ENCODE measurements at regions not wholly inside any gene's neighbourhood (a gene's known extent, or its start where the extent isn't known, plus 50 kb on each side); places are given as distances from the start of the nearest gene placed in this dataset.

DNA sequence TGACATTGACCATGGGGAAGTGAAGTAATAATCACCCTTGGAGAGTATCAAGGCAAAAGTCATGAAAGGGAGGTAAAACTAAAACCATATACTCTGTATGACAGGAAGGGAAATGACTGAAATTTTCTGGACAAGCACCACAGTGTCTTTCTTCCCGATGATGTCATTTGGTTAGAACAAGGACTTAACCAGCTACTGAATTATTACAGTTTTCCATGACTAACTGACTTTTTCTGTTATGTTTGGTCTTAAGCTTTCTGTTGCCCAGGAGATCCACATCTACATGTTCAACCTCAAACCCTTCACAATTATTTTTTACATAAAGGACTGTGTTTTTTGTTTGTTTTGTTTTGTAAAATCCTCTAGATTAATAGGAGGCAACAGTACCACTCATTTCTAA is 191.9 kb upstream of the IL12A start:
- Histone ChIP-seq H3K9me2 (replicated peaks; ENCODE audit: insufficient read depth, low read length) (no peaks in the 10 kb centered on the region), H3K9me3 (ENCODE audit: insufficient read depth, low read length) (no peaks in the 10 kb centered on the region), H3K4me3 (ENCODE audit: insufficient read depth, low read length, poor library complexity, severe bottlenecking) (no peak overlapping the region), H3K9ac (ENCODE audit: low read length) (no peak overlapping the region), H3K27ac (ENCODE audit: low read depth, low read length) (no peak overlapping the region), H4K20me1 (ENCODE audit: low read depth, low read length) (no peaks in the 10 kb centered on the region), H3F3A (ENCODE audit: insufficient read depth) (no peaks in the 10 kb centered on the region), H3K36me3 (ENCODE audit: low read length) (no peaks in the 10 kb centered on the region), H2AFZ (ENCODE audit: low read depth, low read length, severe bottlenecking) (no peak overlapping the region), H3K4me2 (ENCODE audit: low read depth, low read length, poor library complexity, severe bottlenecking) (no peak overlapping the region), H3K27me3 (ENCODE audit: low read length) (no peaks in the 10 kb centered on the region), H3K79me2 (ENCODE audit: insufficient read depth, low read length) (no peaks in the 10 kb centered on the region)
- no peak for TF ChIP-seq EZH2phosphoT487 (conservative IDR thresholded peaks at IDR 0.05; ENCODE audit: low read length)
- TF ChIP-seq, protein P1, sequence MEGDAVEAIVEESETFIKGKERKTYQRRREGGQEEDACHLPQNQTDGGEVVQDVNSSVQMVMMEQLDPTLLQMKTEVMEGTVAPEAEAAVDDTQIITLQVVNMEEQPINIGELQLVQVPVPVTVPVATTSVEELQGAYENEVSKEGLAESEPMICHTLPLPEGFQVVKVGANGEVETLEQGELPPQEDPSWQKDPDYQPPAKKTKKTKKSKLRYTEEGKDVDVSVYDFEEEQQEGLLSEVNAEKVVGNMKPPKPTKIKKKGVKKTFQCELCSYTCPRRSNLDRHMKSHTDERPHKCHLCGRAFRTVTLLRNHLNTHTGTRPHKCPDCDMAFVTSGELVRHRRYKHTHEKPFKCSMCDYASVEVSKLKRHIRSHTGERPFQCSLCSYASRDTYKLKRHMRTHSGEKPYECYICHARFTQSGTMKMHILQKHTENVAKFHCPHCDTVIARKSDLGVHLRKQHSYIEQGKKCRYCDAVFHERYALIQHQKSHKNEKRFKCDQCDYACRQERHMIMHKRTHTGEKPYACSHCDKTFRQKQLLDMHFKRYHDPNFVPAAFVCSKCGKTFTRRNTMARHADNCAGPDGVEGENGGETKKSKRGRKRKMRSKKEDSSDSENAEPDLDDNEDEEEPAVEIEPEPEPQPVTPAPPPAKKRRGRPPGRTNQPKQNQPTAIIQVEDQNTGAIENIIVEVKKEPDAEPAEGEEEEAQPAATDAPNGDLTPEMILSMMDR (IDR thresholded peaks at IDR 0.05; ENCODE audit: insufficient read depth, low read length, poor library complexity, severe bottlenecking), result no peak

DNA sequence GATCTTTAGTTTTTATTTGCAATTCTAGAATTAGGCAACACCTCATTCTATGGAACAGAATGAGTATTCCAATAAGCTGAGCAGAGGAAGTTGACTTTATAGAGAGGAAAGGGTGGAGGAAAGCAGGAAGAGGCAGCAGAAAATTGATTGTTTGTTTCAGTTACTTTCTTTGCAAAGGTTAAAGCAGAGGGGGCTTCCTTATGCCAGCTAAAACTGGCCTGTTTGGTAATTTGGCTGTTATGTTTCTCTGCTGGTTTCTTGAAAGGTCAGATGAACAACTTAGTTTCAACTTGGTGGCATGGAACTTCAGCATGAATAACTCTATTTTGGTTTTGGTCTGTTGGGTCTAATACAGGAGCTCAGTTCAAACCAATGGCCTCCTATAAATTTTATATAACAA is 190.9 kb upstream of the IL12A start:
- Histone ChIP-seq H3K36me3 (ENCODE audit: low read length) (no peaks in the 10 kb centered on the region), H3K79me2 (ENCODE audit: insufficient read depth, low read length) (no peaks in the 10 kb centered on the region)

DNA sequence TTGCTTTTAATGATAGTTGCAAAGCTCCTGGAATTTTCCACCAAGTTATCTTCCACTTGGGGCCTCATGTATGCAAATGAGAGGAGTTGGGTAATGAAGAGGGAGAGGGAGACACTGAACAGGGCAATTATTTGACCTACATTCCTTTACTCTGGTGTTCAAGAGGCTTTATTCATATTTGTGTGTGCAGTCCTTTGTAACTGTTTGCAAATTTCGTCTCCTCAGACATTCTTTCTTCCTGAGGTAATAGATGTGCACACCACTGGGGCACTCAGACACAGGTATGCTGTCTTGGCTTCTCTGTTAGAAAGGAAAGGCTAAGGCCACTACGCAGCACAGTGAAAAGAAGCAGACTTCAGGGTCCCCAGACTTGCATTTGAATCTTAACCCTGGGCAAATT is 189.7 kb upstream of the IL12A start:
- Histone ChIP-seq H3K36me3 (ENCODE audit: low read length) (no peaks in the 10 kb centered on the region), H3F3A (ENCODE audit: insufficient read depth) (no peaks in the 10 kb centered on the region), H3K27me3 (ENCODE audit: low read length) (no peaks in the 10 kb centered on the region), H3K9ac (ENCODE audit: low read length) (no peak overlapping the region), H3K9me2 (replicated peaks; ENCODE audit: insufficient read depth, low read length) (no peaks in the 10 kb centered on the region), H3K9me3 (ENCODE audit: insufficient read depth, low read length) (no peaks in the 10 kb centered on the region), H3K4me3 (ENCODE audit: insufficient read depth, low read length, poor library complexity, severe bottlenecking) (no peak overlapping the region), H3K79me2 (ENCODE audit: insufficient read depth, low read length) (no peaks in the 10 kb centered on the region), H2AFZ (ENCODE audit: low read depth, low read length, severe bottlenecking) (no peak overlapping the region), H4K20me1 (ENCODE audit: low read depth, low read length) (no peaks in the 10 kb centered on the region), H3K27ac (ENCODE audit: low read depth, low read length) (no peak overlapping the region), H3K4me2 (ENCODE audit: low read depth, low read length, poor library complexity, severe bottlenecking) (no peak overlapping the region)
- TF ChIP-seq, protein P1 (IDR thresholded peaks at IDR 0.05; ENCODE audit: insufficient read depth, low read length, poor library complexity, severe bottlenecking), result no peak
- no peak for TF ChIP-seq EZH2phosphoT487 (conservative IDR thresholded peaks at IDR 0.05; ENCODE audit: low read length)

More for the DNA sequence above, 190.9 kb upstream of the IL12A start:
- Histone ChIP-seq H3F3A (ENCODE audit: insufficient read depth) (no peaks in the 10 kb centered on the region), H3K9me2 (replicated peaks; ENCODE audit: insufficient read depth, low read length) (no peaks in the 10 kb centered on the region), H3K27me3 (ENCODE audit: low read length) (no peaks in the 10 kb centered on the region), H3K9ac (ENCODE audit: low read length) (no peak overlapping the region), H4K20me1 (ENCODE audit: low read depth, low read length) (no peaks in the 10 kb centered on the region), H3K4me3 (ENCODE audit: insufficient read depth, low read length, poor library complexity, severe bottlenecking) (no peak overlapping the region), H3K27ac (ENCODE audit: low read depth, low read length) (no peak overlapping the region), H2AFZ (ENCODE audit: low read depth, low read length, severe bottlenecking) (no peak overlapping the region), H3K9me3 (ENCODE audit: insufficient read depth, low read length) (no peaks in the 10 kb centered on the region), H3K4me2 (ENCODE audit: low read depth, low read length, poor library complexity, severe bottlenecking) (no peak overlapping the region)
- TF ChIP-seq, protein P1 (IDR thresholded peaks at IDR 0.05; ENCODE audit: insufficient read depth, low read length, poor library complexity, severe bottlenecking), result no peak
- no peak for TF ChIP-seq EZH2phosphoT487 (conservative IDR thresholded peaks at IDR 0.05; ENCODE audit: low read length)

Data from SU-DHL-6 (cell line).